ENCODE measurements at regions not wholly inside any gene's neighbourhood (a gene's known extent, or its start where the extent isn't known, plus 50 kb on each side); places are given as distances from the start of the nearest gene placed in this dataset.

GRCh38 chr4:124565371-124565770 is 147.2 kb downstream of the ANKRD50 start:
- TF ChIP-seq ZNF317 (CRISPR knock-in tag; IDR thresholded peaks at IDR 0.05; ENCODE audit: borderline replicate concordance, low read depth) (no peak), TCF7 (CRISPR knock-in tag; IDR thresholded peaks at IDR 0.05; ENCODE audit: low read depth) (no peak), GABPB1 (CRISPR knock-in tag; IDR thresholded peaks at IDR 0.05) (no peak), PREB (CRISPR knock-in tag; IDR thresholded peaks at IDR 0.05; ENCODE audit: borderline replicate concordance) (no peak), ATF1 (CRISPR knock-in tag; IDR thresholded peaks at IDR 0.05) (no peak), GTF2I (CRISPR knock-in tag; conservative IDR thresholded peaks at IDR 0.05) (no peak), SOX15 (CRISPR knock-in tag; IDR thresholded peaks at IDR 0.05) (no peak), ZNF121 (CRISPR knock-in tag; IDR thresholded peaks at IDR 0.05) (no peak), NR3C1 (CRISPR knock-in tag; conservative IDR thresholded peaks at IDR 0.05; ENCODE audit: low read depth) (no peak), AR (CRISPR knock-in tag; IDR thresholded peaks at IDR 0.05) (no peak), HMGA2 (CRISPR knock-in tag; IDR thresholded peaks at IDR 0.05) (no peak), CREM (CRISPR knock-in tag; IDR thresholded peaks at IDR 0.05) (no peak), TEAD4 (CRISPR knock-in tag; IDR thresholded peaks at IDR 0.05) (no peak), ZNF232 (CRISPR knock-in tag; IDR thresholded peaks at IDR 0.05) (no peak), TEAD1 (CRISPR knock-in tag; IDR thresholded peaks at IDR 0.05) (no peak), KAT7 (CRISPR knock-in tag; IDR thresholded peaks at IDR 0.05; ENCODE audit: borderline replicate concordance) (no peak)
- TF ChIP-seq, protein P1, sequence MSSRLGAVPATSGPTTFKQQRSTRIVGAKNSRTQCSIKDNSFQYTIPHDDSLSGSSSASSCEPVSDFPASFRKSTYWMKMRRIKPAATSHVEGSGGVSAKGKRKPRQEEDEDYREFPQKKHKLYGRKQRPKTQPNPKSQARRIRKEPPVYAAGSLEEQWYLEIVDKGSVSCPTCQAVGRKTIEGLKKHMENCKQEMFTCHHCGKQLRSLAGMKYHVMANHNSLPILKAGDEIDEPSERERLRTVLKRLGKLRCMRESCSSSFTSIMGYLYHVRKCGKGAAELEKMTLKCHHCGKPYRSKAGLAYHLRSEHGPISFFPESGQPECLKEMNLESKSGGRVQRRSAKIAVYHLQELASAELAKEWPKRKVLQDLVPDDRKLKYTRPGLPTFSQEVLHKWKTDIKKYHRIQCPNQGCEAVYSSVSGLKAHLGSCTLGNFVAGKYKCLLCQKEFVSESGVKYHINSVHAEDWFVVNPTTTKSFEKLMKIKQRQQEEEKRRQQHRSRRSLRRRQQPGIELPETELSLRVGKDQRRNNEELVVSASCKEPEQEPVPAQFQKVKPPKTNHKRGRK (CRISPR knock-in tag; IDR thresholded peaks at IDR 0.05; ENCODE audit: borderline replicate concordance) = no peak
- Mint-ChIP-seq H3K27ac (peak overlapping the region; percentile 43; the same call in 1 of the 2 replicates), H3K36me3 (peaks cover 9% of the 10 kb centered on the region; the same call in 1 of the 2 replicates), H3K9me3 (peaks cover 14% of the 10 kb centered on the region; the same call in 1 of the 2 replicates), H3K4me3 (no peak overlapping the region), H3K27me3 (ENCODE audit: low read depth) (no peaks in the 10 kb centered on the region), H3K4me1 (peaks cover 13% of the 10 kb centered on the region)
- DNase-seq (ENCODE audit: low spot score) (no peak), ATAC-seq (no peak)
- ChIA-PET POLR2A (no interaction called here), CTCF (no interaction called here)

DNA sequence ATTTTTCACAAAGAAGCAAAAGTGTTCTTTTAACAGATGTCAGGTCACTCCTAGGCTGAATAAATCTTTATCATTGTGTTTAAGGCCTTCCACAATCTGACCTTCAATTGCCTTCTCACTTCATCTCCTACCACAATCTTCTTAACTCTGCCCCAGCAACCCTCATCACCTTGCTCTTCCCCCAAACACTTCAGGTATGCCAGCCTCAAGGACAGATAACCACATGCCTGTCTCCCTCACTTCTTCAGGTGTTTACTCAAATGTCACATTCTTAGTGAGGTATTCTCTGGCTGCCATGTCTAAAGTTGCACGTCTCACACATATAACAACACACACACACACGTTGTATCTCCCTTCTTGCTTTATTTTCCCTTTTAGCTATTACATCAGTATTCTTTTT is 146.5 kb downstream of the ANKRD50 start:
- H3K9me3 Mint-ChIP-seq = peaks cover 10% of the 10 kb centered on the region; the same call in 1 of the 2 replicates
- ATAC-seq = peak; percentile 53
- peaks cover 6% of the 10 kb centered on the region; the same call in 1 of the 2 replicates for H3K36me3 Mint-ChIP-seq
- POLR2A ChIA-PET = no interaction called here
- DNase-seq (ENCODE audit: low spot score) = no peak
- H3K4me3 Mint-ChIP-seq = no peak overlapping the region
- H3K27me3 Mint-ChIP-seq (ENCODE audit: low read depth) = no peaks in the 10 kb centered on the region
- H3K27ac Mint-ChIP-seq = no peak overlapping the region
- CTCF ChIA-PET = no interaction called here
- H3K4me1 Mint-ChIP-seq = peaks cover 13% of the 10 kb centered on the region
- TF ChIP-seq PRDM15 (CRISPR knock-in tag; IDR thresholded peaks at IDR 0.05) = no peak
- TF ChIP-seq ZNF396 (CRISPR knock-in tag; IDR thresholded peaks at IDR 0.05; ENCODE audit: borderline replicate concordance) = no peak
- TF ChIP-seq, protein P2, sequence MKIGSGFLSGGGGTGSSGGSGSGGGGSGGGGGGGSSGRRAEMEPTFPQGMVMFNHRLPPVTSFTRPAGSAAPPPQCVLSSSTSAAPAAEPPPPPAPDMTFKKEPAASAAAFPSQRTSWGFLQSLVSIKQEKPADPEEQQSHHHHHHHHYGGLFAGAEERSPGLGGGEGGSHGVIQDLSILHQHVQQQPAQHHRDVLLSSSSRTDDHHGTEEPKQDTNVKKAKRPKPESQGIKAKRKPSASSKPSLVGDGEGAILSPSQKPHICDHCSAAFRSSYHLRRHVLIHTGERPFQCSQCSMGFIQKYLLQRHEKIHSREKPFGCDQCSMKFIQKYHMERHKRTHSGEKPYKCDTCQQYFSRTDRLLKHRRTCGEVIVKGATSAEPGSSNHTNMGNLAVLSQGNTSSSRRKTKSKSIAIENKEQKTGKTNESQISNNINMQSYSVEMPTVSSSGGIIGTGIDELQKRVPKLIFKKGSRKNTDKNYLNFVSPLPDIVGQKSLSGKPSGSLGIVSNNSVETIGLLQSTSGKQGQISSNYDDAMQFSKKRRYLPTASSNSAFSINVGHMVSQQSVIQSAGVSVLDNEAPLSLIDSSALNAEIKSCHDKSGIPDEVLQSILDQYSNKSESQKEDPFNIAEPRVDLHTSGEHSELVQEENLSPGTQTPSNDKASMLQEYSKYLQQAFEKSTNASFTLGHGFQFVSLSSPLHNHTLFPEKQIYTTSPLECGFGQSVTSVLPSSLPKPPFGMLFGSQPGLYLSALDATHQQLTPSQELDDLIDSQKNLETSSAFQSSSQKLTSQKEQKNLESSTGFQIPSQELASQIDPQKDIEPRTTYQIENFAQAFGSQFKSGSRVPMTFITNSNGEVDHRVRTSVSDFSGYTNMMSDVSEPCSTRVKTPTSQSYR (CRISPR knock-in tag; IDR thresholded peaks at IDR 0.05) = no peak
- TF ChIP-seq GTF2I (CRISPR knock-in tag; conservative IDR thresholded peaks at IDR 0.05) = no peak
- no peak for TF ChIP-seq E2F4 (CRISPR knock-in tag; IDR thresholded peaks at IDR 0.05; ENCODE audit: borderline replicate concordance, low read depth)

Measured in WTC11 (cell line).